Muscle of leg (tissue), 3 donors: ENCODE measurements at regions not wholly inside any gene's neighbourhood (a gene's known extent, or its start where the extent isn't known, plus 50 kb on each side); places are given as distances from the start of the nearest gene placed in this dataset.

Experiments
- DNase-seq: peaks from one replicate; pipeline ENCODE4 v3.0.0; 2013
- H3K27ac ChIP-seq: one replicate; pipeline ENCODE4 v1.5.1; 2013; ENCODE audit warnings: mild to moderate bottlenecking, low read length, control low read depth
- H3K27me3 ChIP-seq: one replicate; pipeline ENCODE4 v1.6.1; 2013; ENCODE audit warnings: low read length; ENCODE audit not compliant: control insufficient read depth, insufficient read depth
- H3K36me3 ChIP-seq: one replicate; pipeline ENCODE4 v1.6.1; 2013; ENCODE audit warnings: low read length; ENCODE audit not compliant: control insufficient read depth, insufficient read depth
- H3K4me1 ChIP-seq: one replicate; pipeline ENCODE4 v1.6.1; 2013; ENCODE audit warnings: low read length; ENCODE audit not compliant: control insufficient read depth, insufficient read depth
- H3K4me3 ChIP-seq: one replicate; pipeline ENCODE4 v1.5.1; 2013; ENCODE audit warnings: low read length, control low read depth
- H3K9me3 ChIP-seq: replicated peaks from 2 replicates; pipeline ENCODE4 v1.6.1; 2013; ENCODE audit warnings: low read depth, low read length; ENCODE audit not compliant: control insufficient read depth
- WGBS: methylation state at CpG from one replicate; pipeline ENCODE4 v1.1.5; 2013; ENCODE audit warnings: missing lambda C conversion rate; ENCODE audit not compliant: insufficient coverage; 5-methylcytosine and 5-hydroxymethylcytosine counted together

GRCh38 chr15:95558916-95559315 lies 771.6 kb upstream of the NR2F2 start:
- no peak for DNase-seq
- no CpG with 5 or more reads among the region's 2 CpGs for WGBS
- no peaks in the 10 kb centered on the region for H3K9me3 ChIP-seq
- H3K4me3 ChIP-seq, result no peak overlapping the region
- H3K27ac ChIP-seq, result no peak overlapping the region
- no peaks in the 10 kb centered on the region for H3K4me1 ChIP-seq
- no peaks in the 10 kb centered on the region for H3K27me3 ChIP-seq
- no peaks in the 10 kb centered on the region for H3K36me3 ChIP-seq

GRCh38 chr15:95559875-95560394 lies 770.6 kb upstream of the NR2F2 start:
- Histone ChIP-seq H3K27ac (no peak overlapping the region), H3K9me3 (no peaks in the 10 kb centered on the region), H3K4me1 (no peaks in the 10 kb centered on the region), H3K4me3 (no peak overlapping the region), H3K27me3 (no peaks in the 10 kb centered on the region), H3K36me3 (no peaks in the 10 kb centered on the region)
- DNase-seq, result no peak
- 83% methylated on average over 1 of the region's 7 CpGs for WGBS

- Histone ChIP-seq H3K36me3 (no peaks in the 10 kb centered on the region), H3K27me3 (no peaks in the 10 kb centered on the region), H3K27ac (no peak overlapping the region), H3K4me3 (no peak overlapping the region), H3K4me1 (no peaks in the 10 kb centered on the region), H3K9me3 (no peaks in the 10 kb centered on the region)
- no peak for DNase-seq
- WGBS, result 40% methylated on average over 1 of the region's 2 CpGs
Observed at GRCh38 chr15:95561463-95561862, 769.0 kb upstream of the NR2F2 start.

GRCh38 chr15:95563634-95564033 lies 766.9 kb upstream of the NR2F2 start:
- DNase-seq, result no peak
- Histone ChIP-seq H3K9me3 (no peaks in the 10 kb centered on the region), H3K36me3 (no peaks in the 10 kb centered on the region), H3K4me1 (no peaks in the 10 kb centered on the region), H3K27me3 (no peaks in the 10 kb centered on the region), H3K4me3 (no peak overlapping the region), H3K27ac (no peak overlapping the region)
- WGBS, result 87% methylated on average over 5 of the region's 5 CpGs

GRCh38 chr15:95565016-95565600 lies 765.4 kb upstream of the NR2F2 start:
- no peaks in the 10 kb centered on the region for H3K4me1 ChIP-seq
- H3K27me3 ChIP-seq, result no peaks in the 10 kb centered on the region
- no peak overlapping the region for H3K27ac ChIP-seq
- H3K4me3 ChIP-seq, result no peak overlapping the region
- no peaks in the 10 kb centered on the region for H3K9me3 ChIP-seq
- no peaks in the 10 kb centered on the region for H3K36me3 ChIP-seq
- peak; percentile 41 for DNase-seq
- 71% methylated on average over 2 of the region's 8 CpGs for WGBS

GRCh38 chr15:95565690-95566089 lies 764.8 kb upstream of the NR2F2 start:
- Histone ChIP-seq H3K4me3 (no peak overlapping the region), H3K9me3 (no peaks in the 10 kb centered on the region), H3K36me3 (no peaks in the 10 kb centered on the region), H3K27me3 (no peaks in the 10 kb centered on the region), H3K27ac (no peak overlapping the region), H3K4me1 (no peaks in the 10 kb centered on the region)
- WGBS, result 33% methylated on average over 1 of the region's 4 CpGs
- peak; percentile 34 for DNase-seq

- no peak for DNase-seq
- Histone ChIP-seq H3K27ac (no peak overlapping the region), H3K36me3 (no peaks in the 10 kb centered on the region), H3K4me1 (no peaks in the 10 kb centered on the region), H3K9me3 (peaks cover 5% of the 10 kb centered on the region), H3K27me3 (no peaks in the 10 kb centered on the region), H3K4me3 (no peak overlapping the region)
- no CpG with 5 or more reads among the region's 1 CpG for WGBS
Observed at GRCh38 chr15:95567686-95568085, 762.8 kb upstream of the NR2F2 start.

GRCh38 chr15:95574053-95574452 lies 756.4 kb upstream of the NR2F2 start:
- H3K9me3 ChIP-seq, result peaks cover 5% of the 10 kb centered on the region
- no peak overlapping the region for H3K4me3 ChIP-seq
- no peak for DNase-seq
- H3K27me3 ChIP-seq, result no peaks in the 10 kb centered on the region
- H3K27ac ChIP-seq, result no peak overlapping the region
- 100% methylated on average over 1 of the region's 5 CpGs for WGBS
- H3K4me1 ChIP-seq, result no peaks in the 10 kb centered on the region
- H3K36me3 ChIP-seq, result no peaks in the 10 kb centered on the region

GRCh38 chr15:95577927-95578326 lies 752.6 kb upstream of the NR2F2 start:
- Histone ChIP-seq H3K27me3 (no peaks in the 10 kb centered on the region), H3K9me3 (no peaks in the 10 kb centered on the region), H3K4me1 (no peaks in the 10 kb centered on the region), H3K4me3 (no peak overlapping the region), H3K27ac (no peak overlapping the region), H3K36me3 (no peaks in the 10 kb centered on the region)
- DNase-seq, result no peak
- WGBS, result no CpG with 5 or more reads among the region's 4 CpGs

GRCh38 chr15:95580121-95580520 lies 750.4 kb upstream of the NR2F2 start:
- H3K36me3 ChIP-seq, result no peaks in the 10 kb centered on the region

GRCh38 chr15:95581595-95581994 lies 748.9 kb upstream of the NR2F2 start:
- H3K27ac ChIP-seq, result no peak overlapping the region
- no peaks in the 10 kb centered on the region for H3K27me3 ChIP-seq
- H3K9me3 ChIP-seq, result no peaks in the 10 kb centered on the region
- no peaks in the 10 kb centered on the region for H3K4me1 ChIP-seq
- H3K4me3 ChIP-seq, result no peak overlapping the region
- H3K36me3 ChIP-seq, result no peaks in the 10 kb centered on the region
- DNase-seq, result no peak
- 85% methylated on average over 5 of the region's 13 CpGs for WGBS

More at GRCh38 chr15:95580121-95580520, 750.4 kb upstream of the NR2F2 start:
- Histone ChIP-seq H3K27ac (no peak overlapping the region), H3K4me3 (no peak overlapping the region), H3K9me3 (no peaks in the 10 kb centered on the region), H3K4me1 (no peaks in the 10 kb centered on the region), H3K27me3 (no peaks in the 10 kb centered on the region)
- no peak for DNase-seq
- WGBS, result no CpG with 5 or more reads among the region's 3 CpGs
